ENCODE measurements at regions not wholly inside any gene's neighbourhood (a gene's known extent, or its start where the extent isn't known, plus 50 kb on each side); places are given as distances from the start of the nearest gene placed in this dataset.

GRCh38 chr6:14453712-14454472, 336.3 kb downstream of the CD83 start:
- H3K36me3 Mint-ChIP-seq: no peaks in the 10 kb centered on the region
- H3K4me1 Mint-ChIP-seq (ENCODE audit: low read depth in 2 of 2): peaks cover 43 to 45% of the 10 kb centered on the region in 2 donors
- peak overlapping the region; percentile 70 to 83 for H3K27ac Mint-ChIP-seq
- H3K9me3 Mint-ChIP-seq: no peaks in the 10 kb centered on the region
- H3K4me3 Mint-ChIP-seq: peak overlapping the region; percentile 72
- DNase-seq (ENCODE audit: low spot score): no peak
- peaks cover 0 to 13% of the 10 kb centered on the region in 2 donors for H3K27me3 Mint-ChIP-seq
- no peak for ATAC-seq

- DNase-seq (ENCODE audit: low spot score): no peak
- Mint-ChIP-seq H3K36me3 (no peaks in the 10 kb centered on the region), H3K9me3 (no peaks in the 10 kb centered on the region), H3K4me3 (no peak overlapping the region), H3K4me1 (ENCODE audit: low read depth in 2 of 2) (peaks cover 41 to 45% of the 10 kb centered on the region in 2 donors), H3K27me3 (peaks cover 0 to 16% of the 10 kb centered on the region in 2 donors), H3K27ac (peak overlapping the region in 1 of 2 donors; percentile 0)
- peak in 1 of 2 donors; percentile 29 for ATAC-seq
Measured at GRCh38 chr6:14454473-14454775, 336.9 kb downstream of the CD83 start.

GRCh38 chr6:14455427-14455826, 337.9 kb downstream of the CD83 start:
- Mint-ChIP-seq H3K9me3 (no peaks in the 10 kb centered on the region), H3K4me3 (no peak overlapping the region), H3K4me1 (ENCODE audit: low read depth in 2 of 2) (peaks cover 33 to 41% of the 10 kb centered on the region in 2 donors), H3K27me3 (peaks cover 0 to 18% of the 10 kb centered on the region in 2 donors), H3K36me3 (no peaks in the 10 kb centered on the region), H3K27ac (no peak overlapping the region)
- DNase-seq (ENCODE audit: low spot score) (no peak), ATAC-seq (no peak)

GRCh38 chr6:14455876-14456648, 338.5 kb downstream of the CD83 start:
- peaks cover 29 to 39% of the 10 kb centered on the region in 2 donors for H3K4me1 Mint-ChIP-seq (ENCODE audit: low read depth in 2 of 2)
- no peaks in the 10 kb centered on the region for H3K36me3 Mint-ChIP-seq
- ATAC-seq (no peak), DNase-seq (ENCODE audit: low spot score) (no peak)
- no peak overlapping the region for H3K4me3 Mint-ChIP-seq
- no peaks in the 10 kb centered on the region for H3K9me3 Mint-ChIP-seq
- H3K27me3 Mint-ChIP-seq: peaks cover 0 to 23% of the 10 kb centered on the region in 2 donors
- no peak overlapping the region for H3K27ac Mint-ChIP-seq

- Mint-ChIP-seq H3K4me1 (ENCODE audit: low read depth in 2 of 2) (peaks cover 29 to 39% of the 10 kb centered on the region in 2 donors), H3K36me3 (no peaks in the 10 kb centered on the region), H3K27ac (no peak overlapping the region), H3K4me3 (no peak overlapping the region), H3K9me3 (no peaks in the 10 kb centered on the region), H3K27me3 (peaks cover 0 to 27% of the 10 kb centered on the region in 2 donors)
- ATAC-seq: no peak
- no peak for DNase-seq (ENCODE audit: low spot score)
Measured at GRCh38 chr6:14456941-14457340, 339.4 kb downstream of the CD83 start.

GRCh38 chr6:14458669-14459266, 341.2 kb downstream of the CD83 start:
- no peak overlapping the region for H3K27ac Mint-ChIP-seq
- DNase-seq (ENCODE audit: low spot score): no peak
- H3K9me3 Mint-ChIP-seq: no peaks in the 10 kb centered on the region
- peaks cover 8 to 30% of the 10 kb centered on the region in 2 donors for H3K27me3 Mint-ChIP-seq
- peaks cover 5% of the 10 kb centered on the region for H3K36me3 Mint-ChIP-seq
- H3K4me1 Mint-ChIP-seq (ENCODE audit: low read depth in 2 of 2): peaks cover 27 to 31% of the 10 kb centered on the region in 2 donors
- H3K4me3 Mint-ChIP-seq: no peak overlapping the region
- ATAC-seq: no peak

GRCh38 chr6:14459315-14459714, 341.7 kb downstream of the CD83 start:
- Mint-ChIP-seq H3K4me1 (ENCODE audit: low read depth in 2 of 2) (peaks cover 27 to 28% of the 10 kb centered on the region in 2 donors), H3K36me3 (peaks cover 5% of the 10 kb centered on the region), H3K27me3 (peaks cover 8 to 30% of the 10 kb centered on the region in 2 donors), H3K27ac (no peak overlapping the region), H3K9me3 (no peaks in the 10 kb centered on the region), H3K4me3 (no peak overlapping the region)
- no peak for ATAC-seq
- DNase-seq (ENCODE audit: low spot score): no peak

GRCh38 chr6:14460556-14460955, 343.0 kb downstream of the CD83 start:
- H3K27me3 Mint-ChIP-seq: peaks cover 16 to 34% of the 10 kb centered on the region in 2 donors
- DNase-seq (ENCODE audit: low spot score) (no peak), ATAC-seq (no peak)
- peaks cover 5% of the 10 kb centered on the region for H3K36me3 Mint-ChIP-seq
- no peak overlapping the region for H3K27ac Mint-ChIP-seq
- H3K4me1 Mint-ChIP-seq (ENCODE audit: low read depth in 2 of 2): peaks cover 15 to 20% of the 10 kb centered on the region in 2 donors
- H3K9me3 Mint-ChIP-seq: no peaks in the 10 kb centered on the region
- H3K4me3 Mint-ChIP-seq: no peak overlapping the region

- peak overlapping the region in 1 of 2 donors; percentile 65 for H3K27ac Mint-ChIP-seq
- peaks cover 12 to 15% of the 10 kb centered on the region in 2 donors for H3K4me1 Mint-ChIP-seq (ENCODE audit: low read depth in 2 of 2)
- peaks cover 28 to 40% of the 10 kb centered on the region in 2 donors for H3K27me3 Mint-ChIP-seq
- H3K4me3 Mint-ChIP-seq: no peak overlapping the region
- DNase-seq (ENCODE audit: low spot score) (no peak), ATAC-seq (no peak)
- peaks cover 5% of the 10 kb centered on the region for H3K36me3 Mint-ChIP-seq
- H3K9me3 Mint-ChIP-seq: no peaks in the 10 kb centered on the region
Measured at GRCh38 chr6:14462135-14462534, 344.6 kb downstream of the CD83 start.

- H3K36me3 Mint-ChIP-seq: peaks cover 5% of the 10 kb centered on the region
- H3K4me1 Mint-ChIP-seq (ENCODE audit: low read depth in 2 of 2): peaks cover 12 to 15% of the 10 kb centered on the region in 2 donors
- peak overlapping the region in 1 of 2 donors; percentile 65 for H3K27ac Mint-ChIP-seq
- ATAC-seq (no peak), DNase-seq (ENCODE audit: low spot score) (no peak)
- peak overlapping the region; percentile 5 for H3K4me3 Mint-ChIP-seq
- peaks cover 32 to 42% of the 10 kb centered on the region in 2 donors for H3K27me3 Mint-ChIP-seq
- H3K9me3 Mint-ChIP-seq: no peaks in the 10 kb centered on the region
Measured at GRCh38 chr6:14462566-14462965, 345.0 kb downstream of the CD83 start.

- no peaks in the 10 kb centered on the region for H3K9me3 Mint-ChIP-seq
- peaks cover 34 to 45% of the 10 kb centered on the region in 2 donors for H3K27me3 Mint-ChIP-seq
- peaks cover 12 to 15% of the 10 kb centered on the region in 2 donors for H3K4me1 Mint-ChIP-seq (ENCODE audit: low read depth in 2 of 2)
Measured at GRCh38 chr6:14463110-14463509, 345.5 kb downstream of the CD83 start.

GRCh38 chr6:14464055-14464454, 346.5 kb downstream of the CD83 start:
- peaks cover 6% of the 10 kb centered on the region for H3K36me3 Mint-ChIP-seq
- H3K27ac Mint-ChIP-seq: no peak overlapping the region
- DNase-seq (ENCODE audit: low spot score) (no peak), ATAC-seq (no peak)
- peaks cover 12 to 15% of the 10 kb centered on the region in 2 donors for H3K4me1 Mint-ChIP-seq (ENCODE audit: low read depth in 2 of 2)
- H3K9me3 Mint-ChIP-seq: no peaks in the 10 kb centered on the region
- H3K27me3 Mint-ChIP-seq: peaks cover 39 to 47% of the 10 kb centered on the region in 2 donors
- H3K4me3 Mint-ChIP-seq: no peak overlapping the region

More at GRCh38 chr6:14463110-14463509, 345.5 kb downstream of the CD83 start:
- peak overlapping the region; percentile 5 for H3K4me3 Mint-ChIP-seq
- peaks cover 5% of the 10 kb centered on the region for H3K36me3 Mint-ChIP-seq
- ATAC-seq (peak; percentile 66 to 88), DNase-seq (ENCODE audit: low spot score) (no peak)
- H3K27ac Mint-ChIP-seq: peak overlapping the region in 1 of 2 donors; percentile 65

- Mint-ChIP-seq H3K27me3 (peaks cover 45 to 50% of the 10 kb centered on the region in 2 donors), H3K9me3 (peaks cover 2% of the 10 kb centered on the region)
- no peak for ATAC-seq
Measured at GRCh38 chr6:14464716-14465115, 347.1 kb downstream of the CD83 start.

More at GRCh38 chr6:14464716-14465115, 347.1 kb downstream of the CD83 start:
- Mint-ChIP-seq H3K4me1 (ENCODE audit: low read depth in 2 of 2) (peaks cover 12 to 15% of the 10 kb centered on the region in 2 donors), H3K27ac (no peak overlapping the region), H3K36me3 (peaks cover 12% of the 10 kb centered on the region), H3K4me3 (no peak overlapping the region)
- DNase-seq (ENCODE audit: low spot score): no peak
